HEK293T (cell line): ENCODE measurements at regions not wholly inside any gene's neighbourhood (a gene's known extent, or its start where the extent isn't known, plus 50 kb on each side); places are given as distances from the start of the nearest gene placed in this dataset.
A peak's percentile ranks its signal among the peaks of the same experiment; 100 is the strongest.

Source experiments
- CTCF ChIA-PET: fragments of 350-600 bp; formaldehyde crosslinking; extraction: SDS; loops from one replicate; lab custom pipeline; 2021; ENCODE audit warnings: antibody characterized with exemption, inconsistent platforms; lab: Yijun Ruan, JAX
- POLR2A ChIA-PET: fragments of 350-600 bp; formaldehyde crosslinking; extraction: SDS; loops from one replicate; lab custom pipeline; 2020; ENCODE audit warnings: antibody characterized with exemption, inconsistent platforms; lab: Yijun Ruan, JAX
- DNase-seq: peaks from one replicate; pipeline ENCODE4 v3.0.0; 2012; ENCODE audit warnings: mixed read lengths; ENCODE audit errors: extremely low spot score
- ARNT ChIP-seq: fragments of 450-650 bp; IDR thresholded peaks from 2 replicates; pipeline ENCODE4 v1.6.1; 2017; ENCODE audit warnings: mild to moderate bottlenecking
- BHLHE40 ChIP-seq: fragments of 450-650 bp; IDR thresholded peaks from 2 replicates; pipeline ENCODE4 v1.6.1; 2016; ENCODE audit warnings: mild to moderate bottlenecking, moderate library complexity, borderline replicate concordance
- CTBP1 ChIP-seq: fragments of 450-650 bp; IDR thresholded peaks from 2 replicates; pipeline ENCODE4 v1.6.1; 2016; ENCODE audit warnings: borderline replicate concordance
- ELF4 ChIP-seq: fragments of 450-650 bp; IDR thresholded peaks from 2 replicates; pipeline ENCODE4 v1.6.1; 2017; ENCODE audit warnings: antibody characterized with exemption
- FOXA1 ChIP-seq: fragments of 450-650 bp; IDR thresholded peaks from 2 replicates; pipeline ENCODE4 v1.6.1; 2016; ENCODE audit warnings: mild to moderate bottlenecking
- FOXK2 ChIP-seq: fragments of 450-650 bp; IDR thresholded peaks from 2 replicates; pipeline ENCODE4 v1.6.1; 2016; ENCODE audit warnings: mild to moderate bottlenecking
- FOXM1 ChIP-seq: fragments of 450-650 bp; IDR thresholded peaks from 2 replicates; pipeline ENCODE4 v1.6.1; 2017; ENCODE audit warnings: mild to moderate bottlenecking, borderline replicate concordance
- HDGF ChIP-seq: fragments of 450-650 bp; IDR thresholded peaks from 2 replicates; pipeline ENCODE4 v1.6.1; 2017; ENCODE audit warnings: antibody characterized with exemption, borderline replicate concordance
- L3MBTL2 ChIP-seq: fragments of 450-650 bp; conservative IDR thresholded peaks from 2 replicates; pipeline ENCODE4 v1.6.1; 2016; ENCODE audit warnings: mild to moderate bottlenecking
- LEF1 ChIP-seq: fragments of 450-650 bp; IDR thresholded peaks from 2 replicates; pipeline ENCODE4 v1.6.1; 2017; ENCODE audit warnings: mild to moderate bottlenecking, borderline replicate concordance
- NFRKB ChIP-seq: fragments of 450-650 bp; IDR thresholded peaks from 2 replicates; pipeline ENCODE4 v1.6.1; 2016; ENCODE audit warnings: mild to moderate bottlenecking, moderate library complexity
- PKNOX1 ChIP-seq: fragments of 450-650 bp; IDR thresholded peaks from 2 replicates; pipeline ENCODE4 v1.6.1; 2016
- SP1 ChIP-seq: fragments of 450-650 bp; IDR thresholded peaks from 2 replicates; pipeline ENCODE4 v1.6.1; 2017
- SUZ12 ChIP-seq: fragments of 450-650 bp; IDR thresholded peaks from 2 replicates; pipeline ENCODE4 v1.6.1; 2016; ENCODE audit warnings: mild to moderate bottlenecking
- TARDBP ChIP-seq: fragments of 450-650 bp; IDR thresholded peaks from 2 replicates; pipeline ENCODE4 v1.6.1; 2016
- ZNF384 ChIP-seq: fragments of 450-650 bp; IDR thresholded peaks from 2 replicates; pipeline ENCODE4 v1.6.1; 2016

GRCh38 chr5:56440871-56441740, 208.0 kb upstream of the ANKRD55 start:
- ChIA-PET POLR2A (no interaction called here), CTCF (no interaction called here)
- peak; percentile 16 for DNase-seq
- TF ChIP-seq SP1 (no peak), PKNOX1 (peak; percentile 87)

- POLR2A ChIA-PET: no interaction called here
- CTCF ChIA-PET: no interaction called here
- TF ChIP-seq PKNOX1 (no peak), ZNF384 (no peak)
- DNase-seq: no peak
These were observed 201.9 kb upstream of the ANKRD55 start for GRCh38 chr5:56434986-56435385.

GRCh38 chr5:56433039-56433617, 200.0 kb upstream of the ANKRD55 start:
- no peak for DNase-seq
- ChIA-PET POLR2A (no interaction called here), CTCF (no interaction called here)
- no peak for TF ChIP-seq FOXA1

- POLR2A ChIA-PET: no interaction called here
- CTCF ChIA-PET: no interaction called here
- DNase-seq: no peak
- TF ChIP-seq ARNT (no peak), ELF4 (no peak), FOXA1 (no peak), FOXK2 (no peak), PKNOX1 (no peak), L3MBTL2 (no peak), FOXM1 (no peak), NFRKB (no peak), TARDBP (no peak)
These were observed 199.2 kb upstream of the ANKRD55 start for GRCh38 chr5:56432321-56432720.

GRCh38 chr5:56430422-56430821, 197.3 kb upstream of the ANKRD55 start:
- POLR2A ChIA-PET: no interaction called here
- CTCF ChIA-PET: no interaction called here
- DNase-seq: no peak
- TF ChIP-seq NFRKB: no peak

GRCh38 chr5:56429110-56429561, 196.0 kb upstream of the ANKRD55 start:
- ChIA-PET CTCF (no interaction called here), POLR2A (no interaction called here)
- TF ChIP-seq FOXA1: no peak
- TF ChIP-seq BHLHE40: no peak
- no peak for TF ChIP-seq NFRKB
- DNase-seq: no peak

- POLR2A ChIA-PET: no interaction called here
- CTCF ChIA-PET: no interaction called here
- TF ChIP-seq ZNF384 (no peak), ARNT (no peak), BHLHE40 (no peak), L3MBTL2 (no peak), SUZ12 (no peak), TARDBP (no peak), SP1 (no peak), NFRKB (no peak), FOXA1 (no peak), FOXK2 (no peak)
- no peak for DNase-seq
These were observed 193.6 kb upstream of the ANKRD55 start for GRCh38 chr5:56426693-56427092.

GRCh38 chr5:56422076-56422762, 189.1 kb upstream of the ANKRD55 start:
- CTCF ChIA-PET: no interaction called here
- TF ChIP-seq HDGF (no peak), BHLHE40 (no peak), ARNT (no peak), SUZ12 (no peak), FOXK2 (no peak), L3MBTL2 (no peak), PKNOX1 (no peak), ELF4 (no peak), NFRKB (no peak), TARDBP (no peak), FOXM1 (no peak), CTBP1 (no peak), ZNF384 (no peak), SP1 (no peak), FOXA1 (no peak), LEF1 (no peak)
- POLR2A ChIA-PET: no interaction called here
- no peak for DNase-seq
